Breast epithelium (tissue), 3 donors: ENCODE measurements at regions not wholly inside any gene's neighbourhood (a gene's known extent, or its start where the extent isn't known, plus 50 kb on each side); places are given as distances from the start of the nearest gene placed in this dataset.

ENCODE experiments used
- CTCF ChIP-seq, 3 donors: fragments of 450-650 bp; IDR thresholded peaks; one replicate each; pipeline ENCODE4 v1.5.1; 2016 to 2017; ENCODE audit warnings: antibody characterized with exemption in 3 of 3, mild to moderate bottlenecking in 3 of 3, moderate library complexity in 3 of 3
- POLR2A ChIP-seq: fragments of 450-650 bp; IDR thresholded peaks from one replicate; pipeline ENCODE4 v1.6.1; 2016; ENCODE audit warnings: antibody characterized with exemption, mild to moderate bottlenecking, moderate library complexity
- POLR2AphosphoS5 ChIP-seq, 3 donors: sonication (generic); formaldehyde crosslinking; IDR thresholded peaks; one replicate each; pipeline ENCODE4 v1.6.1; 2017; ENCODE audit warnings: antibody characterized with exemption in 3 of 3

- TF ChIP-seq POLR2A (no peak), CTCF (IDR thresholded peaks at IDR 0.05) (no peak), POLR2AphosphoS5 (IDR thresholded peaks at IDR 0.05) (no peak)
These were observed 243.6 kb downstream of the ZIC4 start for GRCh38 chr3:147162743-147163142.
